Panc1 (cell line): ENCODE measurements at regions not wholly inside any gene's neighbourhood (a gene's known extent, or its start where the extent isn't known, plus 50 kb on each side); places are given as distances from the start of the nearest gene placed in this dataset.
"Not testable (repeated sequence)": the region's sequence is repeated elsewhere in the genome, so short reads cannot be mapped to it uniquely, and the experiment has no call there.

ENCODE experiments used
- CTCF ChIP-seq: fragments of 450-650 bp; IDR thresholded peaks from 2 replicates; pipeline ENCODE4 v1.5.1; 2017; ENCODE audit warnings: mild to moderate bottlenecking
- REST ChIP-seq, 2 experiments: IDR thresholded peaks; 2 replicates each; pipeline ENCODE4 v1.6.1; 2011 to 2012; ENCODE audit warnings: low read depth in 2 of 2, control low read depth in 1 of 2, low read length in 1 of 2, mild to moderate bottlenecking in 1 of 2, moderate library complexity in 1 of 2; ENCODE audit not compliant: insufficient read depth in 1 of 2

- not testable (repeated sequence) for TF ChIP-seq CTCF; REST (IDR thresholded peaks at IDR 0.05; ENCODE audit: insufficient read depth in 1 of 2, low read depth in 2 of 2, low read length in 1 of 2)
Measured at GRCh38 chr16:33027941-33028340, 166.1 kb upstream of the TP53TG3C start.
